ENCODE measurements at regions not wholly inside any gene's neighbourhood (a gene's known extent, or its start where the extent isn't known, plus 50 kb on each side); places are given as distances from the start of the nearest gene placed in this dataset.

DNA sequence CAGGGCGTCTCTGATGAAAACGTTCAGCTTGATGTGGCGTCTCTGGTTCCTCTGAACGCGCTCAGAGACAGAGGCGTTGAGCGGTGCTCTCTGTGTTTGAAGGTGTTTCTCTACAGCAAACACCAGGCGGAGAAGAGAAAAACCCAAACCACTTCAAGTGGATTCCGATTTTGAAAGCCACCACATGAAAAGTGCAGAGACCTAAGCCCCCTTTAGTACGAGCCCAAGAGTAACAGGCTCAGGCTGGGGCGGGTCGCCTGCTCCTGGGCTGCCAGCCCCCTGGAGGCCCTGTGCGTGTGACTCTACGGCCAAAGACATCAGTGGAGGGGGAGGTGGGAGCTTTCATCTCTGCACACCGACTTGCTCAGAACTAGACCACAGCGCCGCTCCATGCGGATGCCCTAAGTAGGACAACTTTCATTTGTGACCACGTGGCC, 328.4 kb downstream of the MAF start:
- dilution Hi-C loops (cut with MboI; ENCODE audit: extremely low pct_ligation_motif_present, low sequenced_read_pairs) = no loop called here
- Histone ChIP-seq H3K36me3 (ENCODE audit: control insufficient read depth in 2 of 2, extremely low read depth in 1 of 2, insufficient read depth in 2 of 2, low read length in 2 of 2) (no peaks in the 10 kb centered on the region), H3K27me3 (ENCODE audit: control insufficient read depth, extremely low read depth, insufficient read depth, low read length) (no peaks in the 10 kb centered on the region), H3K4me1 (ENCODE audit: control insufficient read depth, extremely low read depth, insufficient read depth, low read length) (no peaks in the 10 kb centered on the region), H3K4me3 (ENCODE audit: control insufficient read depth in 2 of 3, extremely low read depth in 1 of 3, insufficient read depth in 2 of 3, low read depth in 1 of 3, low read length in 3 of 3) (no peak overlapping the region), H3K79me2 (ENCODE audit: control insufficient read depth, insufficient read depth, low read length) (no peaks in the 10 kb centered on the region), H3K9ac (ENCODE audit: control insufficient read depth, extremely low read depth, insufficient read depth, low read length) (no peak overlapping the region), H4K20me1 (ENCODE audit: control insufficient read depth, extremely low read depth, insufficient read depth, low read length) (no peaks in the 10 kb centered on the region), H3K4me2 (ENCODE audit: control insufficient read depth, extremely low read depth, insufficient read depth, low read depth, low read length) (no peak overlapping the region), H3K27ac (ENCODE audit: control insufficient read depth, insufficient read depth, low read length) (no peak overlapping the region), H2AFZ (ENCODE audit: control insufficient read depth, low read length) (no peak overlapping the region), H3K9me1 (ENCODE audit: control insufficient read depth, extremely low read depth, insufficient read depth, low read length) (no peaks in the 10 kb centered on the region), H3K9me3 (ENCODE audit: control insufficient read depth, low read depth, low read length) (no peaks in the 10 kb centered on the region)
- FAIRE-seq (no peak), DNase-seq (ENCODE audit: low read depth, low spot score) (no peak)
- TF ChIP-seq EZH2 (IDR thresholded peaks at IDR 0.05; ENCODE audit: low read length) = no peak
- TF ChIP-seq CTCF (optimal IDR thresholded peaks at IDR 0.05 in 1 of 3, IDR thresholded peaks at IDR 0.05 in 1 of 3, conservative IDR thresholded peaks at IDR 0.05 in 1 of 3; ENCODE audit: extremely low read depth in 1 of 3, insufficient read depth in 2 of 3, low read length in 3 of 3) = no peak

GRCh38 chr16:79271583-79271982, 329.0 kb downstream of the MAF start:
- Histone ChIP-seq H3K27me3 (ENCODE audit: control insufficient read depth, extremely low read depth, insufficient read depth, low read length) (no peaks in the 10 kb centered on the region), H3K27ac (ENCODE audit: control insufficient read depth, insufficient read depth, low read length) (no peak overlapping the region), H3K9me1 (ENCODE audit: control insufficient read depth, extremely low read depth, insufficient read depth, low read length) (no peaks in the 10 kb centered on the region), H3K4me3 (ENCODE audit: control insufficient read depth in 2 of 3, extremely low read depth in 1 of 3, insufficient read depth in 2 of 3, low read depth in 1 of 3, low read length in 3 of 3) (no peak overlapping the region), H3K4me2 (ENCODE audit: control insufficient read depth, extremely low read depth, insufficient read depth, low read depth, low read length) (no peak overlapping the region), H4K20me1 (ENCODE audit: control insufficient read depth, extremely low read depth, insufficient read depth, low read length) (no peaks in the 10 kb centered on the region), H2AFZ (ENCODE audit: control insufficient read depth, low read length) (no peak overlapping the region), H3K9me3 (ENCODE audit: control insufficient read depth, low read depth, low read length) (no peaks in the 10 kb centered on the region), H3K36me3 (ENCODE audit: control insufficient read depth in 2 of 2, extremely low read depth in 1 of 2, insufficient read depth in 2 of 2, low read length in 2 of 2) (no peaks in the 10 kb centered on the region), H3K79me2 (ENCODE audit: control insufficient read depth, insufficient read depth, low read length) (no peaks in the 10 kb centered on the region), H3K9ac (ENCODE audit: control insufficient read depth, extremely low read depth, insufficient read depth, low read length) (no peak overlapping the region), H3K4me1 (ENCODE audit: control insufficient read depth, extremely low read depth, insufficient read depth, low read length) (no peaks in the 10 kb centered on the region)
- DNase-seq (ENCODE audit: low read depth, low spot score) (no peak), FAIRE-seq (no peak)
- dilution Hi-C loops (cut with MboI; ENCODE audit: extremely low pct_ligation_motif_present, low sequenced_read_pairs) = no loop called here
- no peak for TF ChIP-seq CTCF (optimal IDR thresholded peaks at IDR 0.05 in 1 of 3, IDR thresholded peaks at IDR 0.05 in 1 of 3, conservative IDR thresholded peaks at IDR 0.05 in 1 of 3; ENCODE audit: extremely low read depth in 1 of 3, insufficient read depth in 2 of 3, low read length in 3 of 3)
- TF ChIP-seq EZH2 (IDR thresholded peaks at IDR 0.05; ENCODE audit: low read length) = no peak

All from keratinocyte (primary cell).